ENCODE measurements at regions not wholly inside any gene's neighbourhood (a gene's known extent, or its start where the extent isn't known, plus 50 kb on each side); places are given as distances from the start of the nearest gene placed in this dataset.
"Not testable (repeated sequence)": the region's sequence is repeated elsewhere in the genome, so short reads cannot be mapped to it uniquely, and the experiment has no call there.

GRCh38 chr1:90305577-90305976, 310.7 kb downstream of the ZNF326 start:
- no peak for DNase-seq (ENCODE audit: low spot score)

GRCh38 chr1:90296327-90296726, 301.4 kb downstream of the ZNF326 start:
- DNase-seq (ENCODE audit: low spot score): no peak

GRCh38 chr1:90295534-90295933, 300.6 kb downstream of the ZNF326 start:
- DNase-seq (ENCODE audit: low spot score): no peak

GRCh38 chr1:90291431-90292216, 296.7 kb downstream of the ZNF326 start:
- no peak for DNase-seq (ENCODE audit: low spot score)

GRCh38 chr1:90282811-90283210, 287.9 kb downstream of the ZNF326 start:
- no peak for DNase-seq (ENCODE audit: low spot score)

GRCh38 chr1:90281886-90282285, 287.0 kb downstream of the ZNF326 start:
- DNase-seq (ENCODE audit: low spot score): not testable (repeated sequence)

- no peak for DNase-seq (ENCODE audit: low spot score)
Measured at GRCh38 chr1:90277270-90277669, 282.4 kb downstream of the ZNF326 start.

GRCh38 chr1:90274376-90274775, 279.5 kb downstream of the ZNF326 start:
- no peak for DNase-seq (ENCODE audit: low spot score)

- DNase-seq (ENCODE audit: low spot score): no peak
Measured at GRCh38 chr1:90273241-90273774, 278.4 kb downstream of the ZNF326 start.

- DNase-seq (ENCODE audit: low spot score): no peak
Measured at GRCh38 chr1:90262791-90263190, 267.9 kb downstream of the ZNF326 start.

GRCh38 chr1:90262286-90262685, 267.4 kb downstream of the ZNF326 start:
- DNase-seq (ENCODE audit: low spot score): no peak

- no peak for DNase-seq (ENCODE audit: low spot score)
Measured at GRCh38 chr1:90246069-90246468, 251.2 kb downstream of the ZNF326 start.

GRCh38 chr1:90236493-90236892, 241.6 kb downstream of the ZNF326 start:
- DNase-seq (ENCODE audit: low spot score): no peak

- no peak for DNase-seq (ENCODE audit: low spot score)
Measured at GRCh38 chr1:90223401-90223800, 228.5 kb downstream of the ZNF326 start.

GRCh38 chr1:90220941-90221693, 226.2 kb downstream of the ZNF326 start:
- peak; percentile 44 for DNase-seq (ENCODE audit: low spot score)

GRCh38 chr1:90220496-90220895, 225.6 kb downstream of the ZNF326 start:
- no peak for DNase-seq (ENCODE audit: low spot score)

GRCh38 chr1:90219166-90219871, 224.4 kb downstream of the ZNF326 start:
- peak; percentile 38 for DNase-seq (ENCODE audit: low spot score)

GRCh38 chr1:90210633-90211491, 216.0 kb downstream of the ZNF326 start:
- peak; percentile 33 for DNase-seq (ENCODE audit: low spot score)

GRCh38 chr1:90208949-90209348, 214.0 kb downstream of the ZNF326 start:
- DNase-seq (ENCODE audit: low spot score): no peak

GRCh38 chr1:90206260-90206659, 211.3 kb downstream of the ZNF326 start:
- no peak for DNase-seq (ENCODE audit: low spot score)

GRCh38 chr1:90204780-90205179, 209.9 kb downstream of the ZNF326 start:
- DNase-seq (ENCODE audit: low spot score): no peak

Measured in HT-29 (cell line).